Calu3 (cell line): ENCODE measurements at regions not wholly inside any gene's neighbourhood (a gene's known extent, or its start where the extent isn't known, plus 50 kb on each side); places are given as distances from the start of the nearest gene placed in this dataset.

ENCODE experiments used
- BruUV-seq: library from RNA; stranded (reverse); fragments of 400-500 nt; replicated peaks from 2 replicates; lab custom pipeline; 2021; lab: Mats Ljungman, UMichigan
- CTCF ChIA-PET: fragments of 300-600 bp; sonication (Branson Sonifier 250); formaldehyde crosslinking; loops from one replicate; lab custom pipeline; 2022; ENCODE audit warnings: antibody characterized with exemption; lab: Charles Lee
- DNase-seq: peaks from one replicate; pipeline ENCODE4 v3.0.0; 2022
- H3K27ac Mint-ChIP-seq: one replicate; pipeline ENCODE4 v1.8.0; 2022; ENCODE audit warnings: mixed read lengths; ENCODE audit not compliant: unreplicated experiment
- H3K27me3 Mint-ChIP-seq: one replicate; pipeline ENCODE4 v1.8.0; 2022; ENCODE audit warnings: mixed read lengths; ENCODE audit not compliant: unreplicated experiment
- H3K36me3 Mint-ChIP-seq: one replicate; pipeline ENCODE4 v1.8.0; 2022; ENCODE audit warnings: mild to moderate bottlenecking, moderate library complexity, mixed read lengths; ENCODE audit not compliant: insufficient read depth, unreplicated experiment
- H3K4me1 Mint-ChIP-seq: one replicate; pipeline ENCODE4 v1.8.0; 2022; ENCODE audit warnings: mild to moderate bottlenecking, low read depth, mixed read lengths; ENCODE audit not compliant: unreplicated experiment
- H3K4me3 Mint-ChIP-seq: one replicate; pipeline ENCODE4 v1.8.0; 2022; ENCODE audit warnings: mild to moderate bottlenecking, low read depth, moderate library complexity, mixed read lengths; ENCODE audit not compliant: unreplicated experiment
- H3K9me3 Mint-ChIP-seq: one replicate; pipeline ENCODE4 v1.8.0; 2022; ENCODE audit warnings: low read depth, mixed read lengths; ENCODE audit not compliant: unreplicated experiment
- CTCF ChIP-seq: fragments of 200-600 bp; IDR thresholded peaks from one replicate; pipeline ENCODE4 v1.8.0; 2022; ENCODE audit warnings: antibody characterized with exemption; ENCODE audit not compliant: unreplicated experiment
- intact Hi-C: fragments of 100-400 bp; cut with micrococcal nuclease; formaldehyde crosslinking; loops from one replicate; pipeline ENCODE4 v1.10.0; 2022; ENCODE audit not compliant: unreplicated experiment

GRCh38 chr18:70659036-70659925 lies 370.4 kb downstream of the SOCS6 start:
- DNase-seq = no peak

GRCh38 chr18:70653671-70654070 lies 364.8 kb downstream of the SOCS6 start:
- no TSS peak for BruUV-seq
- Mint-ChIP-seq H3K27ac (no peak overlapping the region), H3K4me1 (no peaks in the 10 kb centered on the region), H3K9me3 (no peaks in the 10 kb centered on the region), H3K36me3 (no peaks in the 10 kb centered on the region), H3K27me3 (no peaks in the 10 kb centered on the region), H3K4me3 (no peak overlapping the region)
- no peak for TF ChIP-seq CTCF
- no peak for DNase-seq
- intact Hi-C loops = no loop called here
- CTCF ChIA-PET = no interaction called here

More at GRCh38 chr18:70659036-70659925, 370.4 kb downstream of the SOCS6 start:
- no peaks in the 10 kb centered on the region for H3K27me3 Mint-ChIP-seq
- H3K4me1 Mint-ChIP-seq = peaks cover 8% of the 10 kb centered on the region
- CTCF ChIA-PET = interaction anchor here (1.1 kb wide), 1 partner anchor 55 kb away, joined by 3 read pairs; no protein-coding TSS in a partner anchor
- no TSS peak for BruUV-seq
- H3K9me3 Mint-ChIP-seq = no peaks in the 10 kb centered on the region
- no peak for TF ChIP-seq CTCF
- intact Hi-C loops = no loop called here
- H3K36me3 Mint-ChIP-seq = no peaks in the 10 kb centered on the region
- no peak overlapping the region for H3K27ac Mint-ChIP-seq
- H3K4me3 Mint-ChIP-seq = no peak overlapping the region

- BruUV-seq = no TSS peak
- Mint-ChIP-seq H3K36me3 (no peaks in the 10 kb centered on the region), H3K27ac (no peak overlapping the region), H3K9me3 (no peaks in the 10 kb centered on the region), H3K27me3 (no peaks in the 10 kb centered on the region), H3K4me1 (no peaks in the 10 kb centered on the region), H3K4me3 (no peak overlapping the region)
- no peak for DNase-seq
- TF ChIP-seq CTCF = no peak
- intact Hi-C loops = no loop called here
- CTCF ChIA-PET = interaction anchor here (0.7 kb wide), 1 partner anchor 25 kb away, joined by 4 read pairs; no protein-coding TSS in a partner anchor
Observed at GRCh38 chr18:70650878-70651277, 362.0 kb downstream of the SOCS6 start.

- CTCF ChIA-PET = no interaction called here
- Mint-ChIP-seq H3K4me3 (no peak overlapping the region), H3K27me3 (no peaks in the 10 kb centered on the region)
Observed at GRCh38 chr18:70649683-70650082, 360.8 kb downstream of the SOCS6 start.

More at GRCh38 chr18:70649683-70650082, 360.8 kb downstream of the SOCS6 start:
- TF ChIP-seq CTCF = no peak
- H3K36me3 Mint-ChIP-seq = no peaks in the 10 kb centered on the region
- DNase-seq = no peak
- intact Hi-C loops = no loop called here
- no peak overlapping the region for H3K27ac Mint-ChIP-seq
- H3K4me1 Mint-ChIP-seq = no peaks in the 10 kb centered on the region
- H3K9me3 Mint-ChIP-seq = no peaks in the 10 kb centered on the region
- no TSS peak for BruUV-seq
